HG02943 (cell line): ENCODE measurements at regions not wholly inside any gene's neighbourhood (a gene's known extent, or its start where the extent isn't known, plus 50 kb on each side); places are given as distances from the start of the nearest gene placed in this dataset.
"Not testable (repeated sequence)": the region's sequence is repeated elsewhere in the genome, so short reads cannot be mapped to it uniquely, and the experiment has no call there.

Experiments used
- ATAC-seq: cut with Tn5 transposase; IDR thresholded peaks from one replicate; pipeline ENCODE4 v1.9.1; 2021; ENCODE audit warnings: mild to moderate bottlenecking, low read depth, moderate library complexity; ENCODE audit not compliant: unreplicated experiment

DNA sequence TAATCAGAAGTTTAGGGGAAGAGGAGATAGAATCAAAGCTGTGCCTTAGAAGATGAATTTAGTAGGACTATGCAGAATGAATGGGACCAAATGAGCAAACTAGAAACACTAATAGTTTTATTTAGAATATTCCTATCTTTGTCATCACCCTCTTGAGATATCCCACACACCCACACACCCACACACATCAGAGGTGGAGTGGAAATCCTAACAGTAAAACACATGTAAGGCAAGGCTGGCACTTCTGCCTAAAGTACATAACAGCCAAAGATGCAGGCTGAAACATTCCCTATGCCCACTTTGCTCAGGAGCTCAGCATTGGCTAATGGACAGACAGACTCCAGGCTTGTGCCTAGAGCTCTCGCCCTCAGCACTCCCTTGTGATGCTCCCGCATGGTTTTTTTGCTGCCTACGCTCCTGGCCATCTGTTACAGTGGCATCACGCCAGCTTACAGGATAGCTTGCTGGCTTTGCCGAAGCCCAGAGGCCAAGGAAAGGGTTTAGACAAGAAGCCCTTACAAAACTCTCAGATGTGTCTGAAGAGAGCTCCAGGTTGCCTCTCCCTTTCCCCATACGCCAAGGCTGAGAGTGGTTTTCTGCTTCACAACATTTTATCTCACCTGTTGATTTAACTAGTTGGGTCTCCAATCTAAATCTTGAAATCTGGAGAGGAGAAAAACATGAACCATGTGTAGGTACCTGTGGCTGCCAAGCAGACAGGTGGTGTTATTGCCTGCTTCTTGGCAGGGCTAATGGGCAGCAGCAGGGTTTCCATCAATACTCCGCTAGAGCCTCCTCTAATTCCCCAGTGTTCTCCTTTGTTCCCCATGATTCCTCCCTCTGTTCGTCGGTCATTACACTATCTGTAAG lies 282.6 kb upstream of the ID4 start:
- ATAC-seq: no peak

DNA sequence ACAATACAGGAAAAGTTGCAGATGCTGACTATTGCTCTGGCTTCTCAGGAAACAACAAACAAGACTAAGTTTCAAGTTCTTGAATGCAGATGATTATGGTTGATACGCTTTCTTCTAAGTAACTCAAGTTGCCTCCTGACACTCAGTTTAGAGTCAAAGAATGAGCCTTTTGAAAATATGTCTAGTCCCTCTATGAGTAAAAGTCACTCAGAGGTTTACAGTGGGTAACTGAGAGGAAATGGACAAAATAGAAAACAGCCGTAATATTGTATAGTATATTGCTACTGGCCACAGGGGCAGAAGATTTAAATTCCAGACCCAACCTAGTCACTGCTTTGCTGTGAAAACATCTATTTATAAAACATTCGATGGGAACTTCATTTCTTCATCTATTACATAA lies 280.0 kb upstream of the ID4 start:
- no peak for ATAC-seq

DNA sequence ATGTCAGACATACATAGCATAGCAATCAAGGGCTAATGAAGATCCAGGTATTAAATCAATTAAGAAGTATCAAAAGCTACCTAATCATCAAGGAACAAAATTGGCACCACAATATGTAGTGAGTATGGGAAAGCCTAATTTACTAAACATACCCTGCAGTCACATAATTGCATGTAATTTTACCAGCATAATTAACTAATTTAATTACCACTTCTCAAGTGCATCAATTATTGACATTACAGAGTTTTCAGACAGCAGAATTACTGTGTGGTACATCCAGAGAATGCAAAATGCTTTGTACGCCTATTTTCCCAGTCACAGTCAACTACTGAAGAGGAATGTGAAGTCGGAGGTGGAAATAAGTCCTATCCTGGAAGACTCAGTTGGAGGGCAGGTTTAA lies 279.0 kb upstream of the ID4 start:
- no peak for ATAC-seq

DNA sequence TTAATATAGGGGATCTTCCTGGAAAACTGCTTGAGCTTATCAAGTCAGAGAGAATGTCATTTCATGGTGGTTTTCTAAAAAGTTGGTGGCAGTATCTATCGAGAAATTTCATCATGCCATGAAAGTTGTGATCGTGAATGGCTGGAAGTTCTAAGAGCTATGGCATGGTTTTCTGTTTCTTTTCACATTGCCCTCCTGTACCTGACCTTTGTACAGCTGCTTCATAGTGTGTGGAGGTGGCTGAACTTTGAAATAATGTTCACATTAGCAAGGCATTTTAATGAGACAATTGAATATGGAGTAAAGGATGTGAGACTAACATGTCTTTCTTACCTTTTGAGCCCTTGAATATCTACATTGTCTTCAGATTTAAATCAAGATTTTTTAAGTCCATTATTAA lies 278.2 kb upstream of the ID4 start:
- ATAC-seq: no peak

DNA sequence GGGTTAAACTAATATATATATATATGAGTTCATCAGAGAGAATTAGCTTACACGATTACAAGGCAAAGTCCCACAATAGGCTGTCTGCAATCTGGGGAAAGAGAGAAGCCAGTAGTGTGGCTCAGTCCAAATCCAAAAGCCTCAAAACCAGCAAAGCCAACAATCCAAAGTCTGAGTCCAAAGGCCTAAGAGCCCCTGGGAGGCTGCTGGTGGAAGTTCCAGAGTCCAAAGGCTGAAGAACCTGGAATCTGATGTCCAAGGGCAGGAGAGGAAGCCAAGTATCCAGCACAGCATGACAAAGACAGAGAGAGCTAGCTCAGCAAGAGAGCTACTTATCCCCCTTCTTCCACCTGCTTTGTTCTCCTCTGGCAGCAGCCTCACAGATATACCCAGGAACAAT lies 274.7 kb upstream of the ID4 start:
- ATAC-seq: no peak

DNA sequence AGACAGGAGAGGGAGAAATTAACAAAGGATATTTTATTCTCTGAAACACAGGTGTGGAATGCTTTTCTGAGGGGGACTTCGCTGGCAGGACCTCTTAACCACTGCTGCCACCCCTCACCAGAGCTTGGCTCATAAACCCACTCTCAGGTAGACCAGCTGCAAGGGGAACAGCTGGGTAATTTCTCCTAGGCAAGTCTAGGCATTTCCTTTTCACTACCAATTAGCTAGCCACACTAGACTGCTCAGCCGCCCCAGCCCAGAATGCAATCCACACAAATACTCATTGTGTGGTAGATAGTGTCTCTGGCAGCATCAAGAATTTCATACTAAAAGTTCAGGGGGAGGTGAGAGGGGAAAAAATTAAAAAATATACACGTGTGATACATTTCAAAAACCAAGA lies 267.6 kb upstream of the ID4 start:
- ATAC-seq: no peak

DNA sequence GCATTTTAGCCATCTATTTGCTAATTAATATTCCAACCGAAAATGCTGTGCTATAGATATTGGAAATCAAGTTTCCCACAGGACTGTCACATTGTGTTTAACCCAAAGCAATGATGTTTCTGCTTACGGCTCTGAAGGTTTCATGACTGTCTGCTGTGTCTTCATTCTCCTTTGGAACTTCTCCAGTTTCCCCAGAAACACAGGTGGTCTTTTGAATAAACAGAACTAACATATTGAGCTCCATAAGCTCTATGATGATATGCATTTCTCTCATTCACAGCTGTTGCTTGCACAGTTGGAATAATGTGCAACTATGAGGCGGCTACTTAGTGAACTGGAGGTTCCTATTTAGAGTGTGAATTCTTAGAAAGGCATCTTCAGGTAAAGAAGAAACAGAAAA lies 266.0 kb upstream of the ID4 start:
- no peak for ATAC-seq

DNA sequence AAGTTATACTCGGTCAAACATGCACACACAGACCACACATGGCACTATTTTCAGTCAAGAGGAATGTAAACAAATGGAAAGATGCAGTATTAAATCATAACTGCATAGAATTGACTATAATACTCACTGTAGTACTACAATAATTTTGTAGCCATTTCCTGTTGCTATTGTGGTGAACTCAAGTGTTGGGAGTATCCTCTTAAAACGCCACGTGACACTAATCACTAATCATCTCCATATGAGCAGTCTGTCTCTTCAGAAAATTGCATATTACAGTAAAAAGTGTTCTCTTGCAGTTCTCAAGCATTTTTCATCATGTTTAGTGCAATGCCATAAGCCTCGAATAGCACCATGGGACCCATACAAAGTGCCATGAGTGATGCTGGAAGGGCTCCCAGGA lies 258.7 kb upstream of the ID4 start:
- no peak for ATAC-seq

DNA sequence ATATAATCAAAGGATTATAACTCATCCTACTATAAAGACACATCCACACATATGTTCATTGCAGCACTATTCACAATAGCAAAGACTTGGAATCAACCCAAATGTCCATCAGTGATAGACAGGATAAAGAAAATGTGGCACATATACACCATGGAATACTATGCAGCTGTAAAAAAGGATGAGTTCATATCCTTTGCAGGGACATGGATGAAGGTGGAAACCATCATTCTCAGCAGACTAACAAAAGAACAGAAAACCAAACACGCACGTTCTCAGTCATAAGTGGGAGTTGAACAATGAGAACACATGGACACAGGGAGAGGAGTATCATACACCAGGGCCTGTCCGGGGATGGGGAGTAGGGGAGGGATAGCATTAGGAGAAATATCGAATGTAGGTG lies 253.0 kb upstream of the ID4 start:
- not testable (repeated sequence) for ATAC-seq

DNA sequence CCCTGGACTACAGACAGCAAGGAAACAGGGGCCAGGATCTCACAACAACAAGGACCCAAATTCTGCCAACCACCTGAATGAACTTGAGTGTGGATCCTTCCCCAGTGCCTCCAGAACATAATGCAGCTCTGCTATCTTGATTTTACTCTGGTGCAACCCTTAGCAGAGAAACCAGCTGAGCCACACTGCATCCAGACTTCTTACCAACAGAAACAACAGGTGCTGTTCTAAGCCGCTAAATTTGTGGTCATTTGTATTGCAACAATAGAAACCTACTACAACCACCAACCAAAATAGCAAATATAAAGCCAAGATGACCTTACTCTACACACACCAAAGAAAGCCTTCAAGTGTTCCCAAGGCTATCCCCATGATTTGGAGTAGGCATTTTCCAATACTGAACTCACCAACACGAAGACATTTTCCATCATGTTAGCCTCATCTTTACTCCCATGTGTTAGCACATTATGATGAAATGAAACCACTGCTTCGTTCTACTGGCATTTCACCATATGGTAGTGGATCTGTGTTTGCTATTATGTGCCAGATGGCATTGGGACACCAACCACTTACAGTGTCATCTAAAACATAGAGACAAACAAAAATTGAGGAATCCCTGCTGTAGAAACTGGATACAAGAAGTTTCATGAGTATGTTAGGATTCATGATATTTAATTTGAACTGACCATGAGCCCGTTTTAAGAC lies 249.8 kb upstream of the ID4 start:
- no peak for ATAC-seq

DNA sequence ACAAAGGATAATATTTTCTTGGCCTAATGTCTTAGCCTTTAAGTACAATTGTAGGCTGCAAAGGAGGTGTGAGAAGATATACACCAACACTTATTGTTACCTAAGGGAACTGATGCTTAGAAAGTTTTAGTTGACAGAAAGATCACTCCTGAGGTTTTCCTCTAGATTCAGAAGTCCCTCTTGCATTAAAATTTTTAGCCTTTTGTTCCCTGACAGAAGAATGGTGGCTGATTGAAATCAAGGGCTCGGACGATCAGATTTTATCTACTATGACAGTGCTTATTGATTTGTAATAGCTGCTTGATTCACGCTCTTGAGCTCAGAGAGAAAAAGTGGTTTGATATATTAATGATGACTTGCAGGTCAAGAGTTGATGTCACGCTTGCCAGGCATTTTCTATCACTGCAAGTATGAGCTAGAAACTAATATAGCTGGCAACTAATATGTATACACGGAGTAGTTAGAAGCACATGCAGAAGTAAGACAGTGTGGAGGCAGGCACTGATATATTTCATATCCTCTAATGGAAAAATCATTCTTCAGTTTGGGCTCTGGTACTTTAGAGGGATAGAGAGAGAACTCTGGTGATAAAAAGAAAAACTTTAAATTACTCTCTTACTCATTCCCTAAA lies 246.6 kb upstream of the ID4 start:
- ATAC-seq: no peak

DNA sequence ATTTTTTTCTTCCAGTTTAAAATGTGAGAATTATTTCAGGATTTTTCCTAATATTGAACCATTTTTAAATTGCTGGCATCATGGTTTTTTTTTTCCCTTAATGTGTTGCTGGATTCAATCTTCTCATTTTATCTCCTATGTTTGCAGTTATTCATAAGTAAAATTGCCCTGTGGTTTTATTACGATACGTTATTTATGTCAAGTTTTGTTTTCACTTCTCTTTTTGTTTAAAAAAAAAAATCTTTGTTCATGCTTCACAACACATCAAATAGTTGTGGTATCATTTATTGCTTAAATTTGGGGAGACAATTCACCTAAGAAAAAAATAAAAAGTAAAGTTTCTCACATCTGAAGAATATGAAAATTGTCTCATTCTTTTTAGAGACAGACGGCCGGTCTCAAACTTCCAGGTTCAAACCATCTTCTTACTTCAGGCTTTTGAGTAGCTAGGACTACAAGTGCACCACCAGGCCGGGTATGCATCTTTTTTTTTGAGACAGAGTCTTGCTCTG lies 239.3 kb upstream of the ID4 start:
- ATAC-seq: no peak

DNA sequence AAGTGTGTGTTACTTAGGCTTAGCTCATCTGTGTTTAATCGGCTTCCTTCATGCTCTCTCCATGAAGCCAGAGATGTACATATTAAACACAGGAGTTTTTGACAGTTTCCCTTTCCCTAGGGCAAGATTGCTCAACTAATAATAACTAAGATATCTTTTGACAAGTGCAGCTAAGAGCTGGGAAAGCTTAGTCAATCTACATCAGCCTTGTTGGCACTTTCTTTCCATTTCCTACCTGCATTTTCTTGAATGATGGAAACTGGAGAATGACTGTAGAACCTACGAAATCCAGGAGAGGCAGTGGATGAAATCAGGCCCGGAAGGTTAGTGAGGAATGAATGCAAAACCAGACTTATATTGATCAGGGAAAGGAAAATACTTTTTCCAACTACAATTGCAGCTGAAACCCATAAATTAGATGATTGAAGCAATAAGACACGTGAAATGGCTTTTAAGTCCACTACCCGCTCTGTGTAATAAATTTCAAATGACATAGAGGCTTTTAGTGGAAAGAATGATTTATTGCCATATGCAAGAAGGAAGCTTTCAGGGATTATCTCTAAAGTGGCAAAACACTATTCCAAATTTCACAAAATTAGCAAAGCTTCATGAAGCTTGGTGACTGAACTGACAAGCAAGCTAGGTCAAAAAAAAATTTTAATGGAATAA lies 237.2 kb upstream of the ID4 start:
- no peak for ATAC-seq

DNA sequence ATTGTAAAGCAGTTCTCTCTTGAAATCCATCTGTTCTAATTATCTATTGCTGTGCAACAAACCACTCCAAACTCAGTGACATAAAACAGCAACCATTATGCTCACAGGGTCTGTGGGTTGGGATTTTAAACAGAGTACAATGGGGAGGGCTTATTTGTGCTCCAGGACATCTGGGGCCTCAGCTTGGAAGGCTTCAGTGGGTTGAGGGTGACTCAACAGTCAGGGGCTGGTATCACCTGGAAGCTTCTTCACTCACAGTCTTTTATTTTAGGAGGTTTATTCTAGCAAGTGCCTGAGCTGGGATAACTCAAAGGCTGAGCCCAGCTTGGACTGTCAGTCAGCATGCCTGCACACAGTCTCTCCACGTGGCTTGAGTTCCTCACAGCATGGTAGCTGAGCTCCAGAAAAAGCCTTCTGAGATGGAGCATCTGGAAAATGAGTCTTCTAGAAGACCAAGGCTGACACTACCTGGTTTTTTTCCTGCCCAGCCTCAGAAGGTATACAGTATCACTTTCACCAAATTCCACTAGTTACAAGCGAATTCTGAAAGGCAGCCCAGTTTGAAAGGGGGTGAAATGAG lies 234.6 kb upstream of the ID4 start:
- ATAC-seq: no peak

DNA sequence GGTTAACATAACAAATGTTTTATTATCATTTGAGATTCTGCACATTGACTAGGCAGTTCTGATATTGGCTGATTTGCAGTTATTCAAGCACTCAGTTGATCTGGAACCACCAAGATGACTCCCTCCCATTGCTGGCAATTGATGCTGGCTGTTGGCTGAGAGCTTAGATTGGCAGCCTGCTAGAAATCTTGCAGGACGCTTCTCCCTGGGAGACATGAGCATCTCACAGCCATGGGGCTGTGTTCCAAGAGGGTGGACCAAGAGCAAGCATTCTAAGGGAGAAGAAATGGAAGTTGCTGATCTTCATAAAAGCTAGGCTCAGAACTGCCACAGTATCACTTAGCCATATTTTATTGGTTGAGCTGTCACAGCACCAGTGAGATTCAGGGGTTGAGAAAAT lies 233.4 kb upstream of the ID4 start:
- no peak for ATAC-seq

DNA sequence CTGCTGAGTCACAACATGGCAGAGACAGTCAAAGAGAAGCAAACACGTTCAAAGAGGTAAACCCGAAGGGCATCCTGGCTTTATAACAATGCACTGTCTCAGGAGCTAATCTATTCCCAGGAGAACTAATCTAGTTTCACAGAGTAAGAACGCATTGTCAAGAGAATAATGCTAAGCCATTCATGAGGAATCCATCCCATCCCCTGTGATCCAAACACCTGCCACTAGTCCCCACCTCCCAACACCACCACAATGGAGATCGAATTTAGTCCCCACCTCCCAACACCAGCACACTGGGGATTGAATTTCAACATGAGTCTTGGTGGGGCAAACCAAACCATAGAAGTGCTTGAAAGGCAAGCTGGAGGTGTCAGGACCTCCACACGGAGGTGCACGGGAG lies 231.5 kb upstream of the ID4 start:
- ATAC-seq: no peak

DNA sequence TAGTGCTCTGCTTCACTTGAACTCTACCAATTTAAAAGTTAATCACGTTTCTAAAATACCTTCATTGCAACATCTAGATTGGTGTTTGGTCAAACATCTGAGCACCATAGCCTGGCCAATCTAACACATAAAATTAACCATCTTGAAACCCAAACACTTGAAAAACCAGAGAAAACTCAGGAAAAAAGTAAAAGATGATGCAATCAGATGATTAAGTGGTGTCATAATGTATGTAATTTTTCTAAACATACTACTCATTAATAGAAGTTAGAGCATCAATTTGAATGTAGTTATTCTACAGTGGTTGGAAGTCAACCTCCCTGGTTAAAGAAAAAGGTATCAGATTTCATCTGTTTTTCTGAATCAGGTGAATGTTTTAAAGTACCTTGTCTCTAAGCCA lies 228.6 kb upstream of the ID4 start:
- ATAC-seq: no peak

DNA sequence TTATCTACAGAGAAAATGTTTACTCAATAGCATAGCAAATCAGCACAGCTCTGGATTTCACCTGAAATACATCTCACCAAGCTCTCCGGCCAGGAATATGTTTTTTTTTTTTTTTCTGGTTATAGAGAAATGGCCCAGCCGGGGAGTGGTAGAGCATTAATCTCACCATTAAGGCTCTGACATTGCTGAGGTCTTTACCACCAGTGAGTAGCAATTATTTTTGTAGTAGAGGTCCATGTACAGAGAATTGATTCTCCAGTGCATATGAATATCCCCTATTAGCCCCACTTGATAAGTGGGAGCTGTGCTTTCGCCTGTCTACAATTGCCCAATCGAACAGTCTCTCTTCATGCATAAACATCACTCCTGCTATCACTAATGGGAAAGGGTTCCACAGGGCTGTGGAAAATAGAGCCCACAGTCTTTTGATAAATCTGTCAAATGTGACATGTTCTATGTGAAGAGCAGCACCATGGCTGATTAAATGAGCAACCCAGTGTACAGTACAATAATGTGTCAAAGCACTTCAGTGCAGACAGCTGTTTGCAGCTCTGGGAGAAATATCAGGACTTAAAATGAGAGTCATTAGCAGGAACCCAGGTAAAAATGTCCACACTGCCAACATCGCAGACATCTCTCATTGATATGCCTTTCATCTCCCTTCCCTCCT lies 227.1 kb upstream of the ID4 start:
- ATAC-seq: no peak

DNA sequence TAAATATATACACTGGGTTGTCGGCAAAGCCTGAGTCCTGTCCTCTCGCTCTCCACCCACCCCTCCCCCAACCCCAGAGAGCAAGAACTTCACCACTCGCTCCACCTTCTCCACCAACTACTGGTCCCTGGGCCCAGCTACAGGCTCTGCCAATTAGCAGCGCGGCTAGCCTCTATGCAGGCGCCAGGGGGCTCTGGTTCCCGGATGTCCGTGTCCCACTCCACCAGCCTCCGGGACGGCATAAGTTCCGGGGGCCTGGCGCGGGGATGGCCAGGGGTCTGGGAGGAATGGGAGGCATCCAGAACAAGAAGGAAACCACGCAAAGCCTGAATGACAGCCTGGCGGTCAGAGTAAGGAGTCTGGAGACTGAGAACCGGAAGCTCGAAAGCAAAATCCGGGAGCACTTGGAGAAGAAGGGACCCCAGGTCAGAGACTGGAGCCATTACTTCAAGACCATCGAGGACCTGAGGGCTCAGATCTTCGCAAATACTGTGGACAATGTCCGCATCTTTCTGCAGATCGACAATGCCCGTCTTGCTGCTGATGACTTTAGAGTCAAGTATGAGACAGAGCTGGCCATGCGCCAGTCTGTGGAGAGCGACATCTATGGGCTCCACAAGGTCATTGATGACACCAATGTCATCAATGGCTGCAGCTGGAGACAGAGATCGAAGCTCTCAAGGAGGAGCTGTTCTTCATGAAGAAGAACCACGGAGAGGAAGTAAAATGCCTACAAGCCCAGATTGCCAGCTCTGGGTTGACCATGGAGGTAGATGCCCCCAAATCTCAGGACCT lies 224.3 kb upstream of the ID4 start:
- not testable (repeated sequence) for ATAC-seq
